SU-DHL-6 (cell line): ENCODE measurements at regions not wholly inside any gene's neighbourhood (a gene's known extent, or its start where the extent isn't known, plus 50 kb on each side); places are given as distances from the start of the nearest gene placed in this dataset.
"Not testable (repeated sequence)": the region's sequence is repeated elsewhere in the genome, so short reads cannot be mapped to it uniquely, and the experiment has no call there.

Source experiments
- H2AFZ ChIP-seq: fragments of 200-600 bp; sonication (generic); 2 replicates; pipeline ENCODE4 v1.6.1; 2014; ENCODE audit warnings: low read depth, mild to moderate bottlenecking, moderate library complexity, mixed read lengths, antibody characterized with exemption, low read length; ENCODE audit not compliant: severe bottlenecking
- H3F3A ChIP-seq: fragments of 200-600 bp; shearing (Covaris generic); 2 replicates; pipeline ENCODE4 v1.6.0; 2016; ENCODE audit warnings: antibody characterized with exemption, mild to moderate bottlenecking; ENCODE audit not compliant: insufficient read depth
- H3K27ac ChIP-seq: fragments of 200-600 bp; sonication (generic); 2 replicates; pipeline ENCODE4 v1.5.1; 2016; ENCODE audit warnings: low read depth, mild to moderate bottlenecking, low read length, moderate library complexity, mixed read lengths
- H3K27me3 ChIP-seq: fragments of 200-600 bp; sonication (generic), shearing (Covaris generic); 2 replicates; pipeline ENCODE4 v1.6.0; 2014; ENCODE audit warnings: mild to moderate bottlenecking, low read length
- H3K36me3 ChIP-seq: fragments of 200-600 bp; sonication (generic); 2 replicates; pipeline ENCODE4 v1.6.1; 2014; ENCODE audit warnings: mild to moderate bottlenecking, low read length, mixed read lengths
- H3K4me2 ChIP-seq: fragments of 300-600, 200-600 bp; shearing (Covaris generic), sonication (generic); 2 replicates; pipeline ENCODE4 v1.6.0; 2014; ENCODE audit warnings: low read length, low read depth, mild to moderate bottlenecking; ENCODE audit not compliant: poor library complexity, severe bottlenecking
- H3K4me3 ChIP-seq: fragments of 200-600 bp; sonication (generic); 2 replicates; pipeline ENCODE4 v1.5.1; 2014; ENCODE audit warnings: antibody characterized with exemption, low read length, mild to moderate bottlenecking, mixed read lengths; ENCODE audit not compliant: insufficient read depth, poor library complexity, severe bottlenecking
- H3K79me2 ChIP-seq: fragments of 200-600 bp; sonication (generic); 2 replicates; pipeline ENCODE4 v1.6.1; 2014; ENCODE audit warnings: mild to moderate bottlenecking, low read length, moderate library complexity; ENCODE audit not compliant: insufficient read depth
- H3K9ac ChIP-seq: fragments of 200-600 bp; sonication (generic); 2 replicates; pipeline ENCODE4 v1.7.0; 2014; ENCODE audit warnings: mild to moderate bottlenecking, low read length
- H3K9me2 ChIP-seq: fragments of 200-600 bp; sonication (generic); replicated peaks from 2 replicates; pipeline ENCODE4 v1.6.1; 2014; ENCODE audit warnings: low read length; ENCODE audit not compliant: insufficient read depth
- H3K9me3 ChIP-seq: fragments of 200-600 bp; sonication (generic); 2 replicates; pipeline ENCODE4 v1.6.1; 2014; ENCODE audit warnings: low read length, mixed read lengths; ENCODE audit not compliant: insufficient read depth
- H4K20me1 ChIP-seq: fragments of 200-600 bp; sonication (generic); 2 replicates; pipeline ENCODE4 v1.6.1; 2014; ENCODE audit warnings: low read depth, mild to moderate bottlenecking, antibody characterized with exemption, low read length, moderate library complexity, mixed read lengths
- EZH2phosphoT487 ChIP-seq: fragments of 200-600 bp; sonication (generic), shearing (Covaris generic); conservative IDR thresholded peaks from 2 replicates; pipeline ENCODE4 v1.6.1; 2018; ENCODE audit warnings: mild to moderate bottlenecking, antibody characterized with exemption, low read length, moderate library complexity, mixed read lengths
- TF ChIP-seq, protein P1 (sequence below): fragments of 200-600 bp; sonication (generic); IDR thresholded peaks from one replicate; pipeline ENCODE4 v1.5.1; 2017; ENCODE audit warnings: antibody characterized with exemption, mild to moderate bottlenecking, low read length, moderate library complexity; ENCODE audit not compliant: insufficient read depth, poor library complexity, severe bottlenecking

DNA sequence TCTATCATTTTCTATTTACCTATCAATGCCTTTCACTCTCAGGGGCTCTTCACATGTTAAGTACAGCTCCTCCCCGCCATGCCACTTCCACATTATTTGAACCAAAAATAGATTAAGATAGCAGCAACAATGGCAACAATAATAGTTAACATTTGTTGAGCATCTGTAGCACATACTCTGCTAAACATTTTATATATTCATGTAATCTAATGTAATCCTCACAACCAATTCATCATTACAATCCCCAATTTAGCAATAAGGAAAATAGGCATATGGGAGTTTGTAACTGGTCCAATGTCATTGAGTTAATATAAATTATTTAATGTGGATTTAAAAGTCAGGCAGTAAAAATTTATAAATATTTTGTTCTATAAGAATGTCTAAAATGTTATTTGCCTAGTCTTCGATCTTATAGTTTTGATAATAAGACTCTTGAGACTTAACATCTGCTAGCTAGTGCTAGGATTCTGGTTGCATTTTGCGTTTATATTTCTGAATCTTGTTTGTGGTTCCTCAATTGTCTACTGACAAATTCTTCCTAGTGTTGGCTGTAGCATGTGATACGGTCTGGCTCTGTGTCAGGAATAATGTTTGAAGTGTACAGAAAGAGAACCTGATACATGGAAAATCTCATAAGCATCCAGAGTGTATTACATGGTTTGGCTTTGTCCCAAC, 621.5 kb upstream of the LUZP2 start:
- Histone ChIP-seq H3K4me2 (no peak overlapping the region), H3K9me2 (no peaks in the 10 kb centered on the region; the same call in 1 of the 2 replicates), H3K36me3 (no peaks in the 10 kb centered on the region), H3F3A (no peaks in the 10 kb centered on the region), H2AFZ (no peak overlapping the region), H3K79me2 (no peaks in the 10 kb centered on the region), H4K20me1 (no peaks in the 10 kb centered on the region), H3K9me3 (no peaks in the 10 kb centered on the region; the same call in 1 of the 2 replicates), H3K4me3 (no peak overlapping the region), H3K9ac (no peak overlapping the region), H3K27ac (no peak overlapping the region), H3K27me3 (no peaks in the 10 kb centered on the region)
- TF ChIP-seq, protein P1, sequence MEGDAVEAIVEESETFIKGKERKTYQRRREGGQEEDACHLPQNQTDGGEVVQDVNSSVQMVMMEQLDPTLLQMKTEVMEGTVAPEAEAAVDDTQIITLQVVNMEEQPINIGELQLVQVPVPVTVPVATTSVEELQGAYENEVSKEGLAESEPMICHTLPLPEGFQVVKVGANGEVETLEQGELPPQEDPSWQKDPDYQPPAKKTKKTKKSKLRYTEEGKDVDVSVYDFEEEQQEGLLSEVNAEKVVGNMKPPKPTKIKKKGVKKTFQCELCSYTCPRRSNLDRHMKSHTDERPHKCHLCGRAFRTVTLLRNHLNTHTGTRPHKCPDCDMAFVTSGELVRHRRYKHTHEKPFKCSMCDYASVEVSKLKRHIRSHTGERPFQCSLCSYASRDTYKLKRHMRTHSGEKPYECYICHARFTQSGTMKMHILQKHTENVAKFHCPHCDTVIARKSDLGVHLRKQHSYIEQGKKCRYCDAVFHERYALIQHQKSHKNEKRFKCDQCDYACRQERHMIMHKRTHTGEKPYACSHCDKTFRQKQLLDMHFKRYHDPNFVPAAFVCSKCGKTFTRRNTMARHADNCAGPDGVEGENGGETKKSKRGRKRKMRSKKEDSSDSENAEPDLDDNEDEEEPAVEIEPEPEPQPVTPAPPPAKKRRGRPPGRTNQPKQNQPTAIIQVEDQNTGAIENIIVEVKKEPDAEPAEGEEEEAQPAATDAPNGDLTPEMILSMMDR, result no peak

DNA sequence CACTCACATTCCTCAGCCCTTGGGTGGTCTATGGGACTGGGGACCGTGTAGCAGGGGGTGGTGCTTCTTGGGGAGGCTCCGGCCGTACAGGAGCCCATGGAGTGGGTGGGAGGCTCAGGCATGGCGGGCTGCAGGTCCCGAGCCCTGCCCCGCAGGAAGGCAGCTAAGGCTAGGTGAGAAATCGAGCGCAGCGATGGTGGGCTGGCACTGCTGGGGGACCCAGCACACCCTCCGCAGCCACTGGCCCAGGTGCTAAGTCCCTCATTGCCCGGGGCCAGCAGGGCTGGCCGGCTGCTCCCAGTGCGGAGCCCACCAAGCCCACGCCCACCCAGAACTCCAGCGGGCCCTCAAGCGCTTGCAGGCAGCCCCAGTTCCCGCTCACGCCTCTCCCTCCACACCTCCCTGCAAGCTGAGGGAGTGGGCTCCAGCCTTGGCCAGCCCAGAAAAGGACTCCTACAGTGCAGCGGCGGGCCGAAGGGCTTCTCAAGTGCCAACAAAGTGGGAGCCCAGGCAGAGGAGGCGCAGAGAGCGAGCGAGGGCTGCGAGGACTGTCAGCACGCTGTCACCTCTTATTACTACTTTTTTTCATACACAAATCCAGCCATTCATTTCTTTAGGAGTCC, 613.3 kb upstream of the LUZP2 start:
- not testable (repeated sequence) for H3F3A ChIP-seq, H3K79me2 ChIP-seq, H4K20me1 ChIP-seq, H3K4me2 ChIP-seq, H3K9me2 ChIP-seq, H3K27me3 ChIP-seq, H3K27ac ChIP-seq, H3K36me3 ChIP-seq, H3K9me3 ChIP-seq, H2AFZ ChIP-seq, H3K4me3 ChIP-seq, H3K9ac ChIP-seq

DNA sequence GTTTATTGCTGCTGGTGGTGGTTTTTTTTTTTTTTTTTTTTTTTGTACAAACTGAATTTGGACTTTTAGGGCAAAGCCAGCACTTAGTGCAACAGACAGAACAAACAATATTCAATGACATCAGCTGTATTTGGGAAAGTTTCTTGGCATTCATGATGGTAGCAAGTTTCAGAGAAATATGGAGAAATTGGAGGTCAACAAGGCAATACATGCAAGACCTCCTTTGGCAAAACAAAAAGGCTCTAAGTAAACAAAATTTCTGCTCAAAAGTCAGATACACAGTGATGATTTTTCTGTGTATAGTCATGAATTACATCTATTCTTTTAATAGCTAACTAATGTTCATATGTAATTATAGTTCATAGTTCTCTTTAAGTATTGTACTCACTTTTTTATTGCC, 612.5 kb upstream of the LUZP2 start:
- no peak overlapping the region for H2AFZ ChIP-seq

DNA sequence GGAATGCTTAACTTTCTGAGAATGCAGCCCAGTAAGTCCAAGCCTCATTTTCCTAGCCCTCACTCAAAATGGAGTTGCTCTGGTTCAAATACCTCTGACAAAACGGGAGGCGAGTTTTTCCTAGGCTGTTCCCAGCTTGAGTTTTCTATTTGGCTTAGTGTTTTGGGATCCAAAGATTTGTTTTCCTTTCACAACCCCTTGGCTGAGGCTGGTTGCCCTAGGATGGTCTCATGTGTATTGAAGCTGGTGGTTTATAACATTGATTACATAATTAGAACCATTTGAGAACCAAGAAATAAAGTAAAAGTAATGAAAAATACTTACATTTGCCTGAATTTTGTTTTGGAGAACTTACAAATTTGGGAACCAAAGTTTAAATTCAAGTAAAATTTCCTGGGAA, 611.1 kb upstream of the LUZP2 start:
- H3K9ac ChIP-seq, result no peak overlapping the region
- H4K20me1 ChIP-seq, result no peaks in the 10 kb centered on the region
- TF ChIP-seq, protein P1, result no peak
- TF ChIP-seq EZH2phosphoT487, result no peak
- H3K9me3 ChIP-seq, result no peaks in the 10 kb centered on the region
- H3K79me2 ChIP-seq, result no peaks in the 10 kb centered on the region
- H3K36me3 ChIP-seq, result no peaks in the 10 kb centered on the region
- H3K9me2 ChIP-seq, result no peaks in the 10 kb centered on the region
- no peak overlapping the region for H3K4me2 ChIP-seq
- no peaks in the 10 kb centered on the region for H3K27me3 ChIP-seq
- H3K4me3 ChIP-seq, result no peak overlapping the region
- H3F3A ChIP-seq, result no peaks in the 10 kb centered on the region
- H2AFZ ChIP-seq, result no peak overlapping the region
- no peak overlapping the region for H3K27ac ChIP-seq

More for the DNA sequence above, 612.5 kb upstream of the LUZP2 start:
- Histone ChIP-seq H3K79me2 (no peaks in the 10 kb centered on the region), H3K4me3 (no peak overlapping the region), H3K36me3 (no peaks in the 10 kb centered on the region), H3K27ac (no peak overlapping the region), H3F3A (no peaks in the 10 kb centered on the region), H3K4me2 (no peak overlapping the region), H3K9ac (no peak overlapping the region), H3K9me3 (no peaks in the 10 kb centered on the region), H3K9me2 (no peaks in the 10 kb centered on the region), H4K20me1 (no peaks in the 10 kb centered on the region), H3K27me3 (no peaks in the 10 kb centered on the region)
- TF ChIP-seq EZH2phosphoT487, result no peak
- TF ChIP-seq, protein P1, result no peak

DNA sequence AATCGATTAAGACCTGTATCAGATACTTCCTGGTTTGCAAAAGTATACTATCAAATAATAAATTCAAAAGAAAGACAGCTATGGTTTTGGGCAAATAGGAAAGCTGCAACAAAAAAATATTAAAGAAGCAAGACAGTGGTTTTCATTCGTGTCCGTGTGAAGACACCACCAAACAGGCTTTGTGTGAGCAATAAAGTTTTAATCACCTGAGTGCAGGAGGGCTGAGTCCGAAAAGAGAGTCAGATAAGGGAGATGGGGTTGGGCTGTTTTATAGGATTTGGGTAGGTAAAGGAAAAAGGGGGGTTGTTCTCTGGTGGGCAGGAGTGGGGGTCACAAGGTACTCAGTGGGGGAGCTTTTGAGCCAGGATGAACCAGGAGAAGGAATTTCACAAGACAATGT, 609.7 kb upstream of the LUZP2 start:
- not testable (repeated sequence) for H3K27ac ChIP-seq, H2AFZ ChIP-seq, H4K20me1 ChIP-seq, H3K4me3 ChIP-seq, H3K9me2 ChIP-seq, H3K79me2 ChIP-seq, H3F3A ChIP-seq, H3K27me3 ChIP-seq, H3K4me2 ChIP-seq, H3K9me3 ChIP-seq, H3K9ac ChIP-seq, H3K36me3 ChIP-seq
